Natural killer cell (primary cell): ENCODE measurements at regions not wholly inside any gene's neighbourhood (a gene's known extent, or its start where the extent isn't known, plus 50 kb on each side); places are given as distances from the start of the nearest gene placed in this dataset.
"Not testable (repeated sequence)": the region's sequence is repeated elsewhere in the genome, so short reads cannot be mapped to it uniquely, and the experiment has no call there.

Experiments used
- ATAC-seq, 3 donors: fragments of 150-1000 bp in 2 of 3; fragments of 200-7000 bp in 1 of 3; cut with Tn5 transposase; 1 replicate in 1 of 3; 2 replicates in 2 of 3; pipeline ENCODE4 v1.10.0; 2021; ENCODE audit warnings: mild to moderate bottlenecking in 2 of 3, moderate library complexity in 2 of 3
- DNase-seq, 2 donors: peaks; one replicate each; pipeline versions ENCODE4 v3.0.0 to v3.0.0-alpha.2; 2013 to 2021; ENCODE audit warnings: mixed read lengths in 1 of 2
- H3K27ac ChIP-seq: one replicate; pipeline ENCODE4 v1.5.1; 2013; ENCODE audit warnings: mild to moderate bottlenecking, low read length
- H3K27me3 ChIP-seq: one replicate; pipeline ENCODE4 v1.6.1; 2013; ENCODE audit warnings: low read length; ENCODE audit not compliant: control insufficient read depth, insufficient read depth
- H3K36me3 ChIP-seq: one replicate; pipeline ENCODE4 v1.6.1; 2013; ENCODE audit warnings: low read length; ENCODE audit not compliant: control insufficient read depth, insufficient read depth
- H3K4me1 ChIP-seq: one replicate; pipeline ENCODE4 v1.6.1; 2013; ENCODE audit warnings: low read length; ENCODE audit not compliant: control insufficient read depth, insufficient read depth
- H3K4me3 ChIP-seq: one replicate; pipeline ENCODE4 v1.5.1; 2013; ENCODE audit warnings: low read length
- H3K9me3 ChIP-seq: one replicate; pipeline ENCODE4 v1.6.1; 2013; ENCODE audit warnings: low read length; ENCODE audit not compliant: control insufficient read depth, insufficient read depth
- H3K27ac Mint-ChIP-seq, 2 donors: one replicate each; pipeline ENCODE4 v1.8.0; 2022; ENCODE audit warnings: mild to moderate bottlenecking in 2 of 2, mixed read lengths in 2 of 2, moderate library complexity in 1 of 2
- H3K27me3 Mint-ChIP-seq, 2 donors: one replicate each; pipeline ENCODE4 v1.8.0; 2022; ENCODE audit warnings: low read depth in 2 of 2, mixed read lengths in 2 of 2
- H3K36me3 Mint-ChIP-seq: one replicate; pipeline ENCODE4 v1.8.0; 2022; ENCODE audit warnings: mixed read lengths
- H3K4me1 Mint-ChIP-seq, 2 donors: one replicate each; pipeline ENCODE4 v1.8.0; 2022; ENCODE audit warnings: mixed read lengths in 2 of 2
- H3K4me3 Mint-ChIP-seq: one replicate; pipeline ENCODE4 v1.8.0; 2022; ENCODE audit warnings: mild to moderate bottlenecking, moderate library complexity, mixed read lengths
- H3K9me3 Mint-ChIP-seq, 2 donors: one replicate each; pipeline ENCODE4 v1.8.0; 2022; ENCODE audit warnings: mixed read lengths in 2 of 2
- CTCF ChIP-seq: fragments of 200-600 bp; IDR thresholded peaks from one replicate; pipeline ENCODE4 v1.8.0; 2022; ENCODE audit warnings: antibody characterized with exemption
- WGBS: methylation state at CpG from one replicate; pipeline ENCODE4 v1.1.7; 2013; ENCODE audit warnings: missing lambda C conversion rate; ENCODE audit not compliant: insufficient coverage; 5-methylcytosine and 5-hydroxymethylcytosine counted together
- intact Hi-C: fragments of 100-400 bp; cut with micrococcal nuclease; formaldehyde crosslinking; loops from one replicate; pipeline ENCODE4 v1.14.2; 2022

- Mint-ChIP-seq H3K27ac (no peak overlapping the region), H3K4me3 (no peak overlapping the region), H3K36me3 (no peaks in the 10 kb centered on the region), H3K4me1 (no peaks in the 10 kb centered on the region), H3K27me3 (no peaks in the 10 kb centered on the region), H3K9me3 (peaks cover 0 to 4% of the 10 kb centered on the region in 2 donors)
- no peaks in the 10 kb centered on the region for H3K36me3 ChIP-seq
- no peaks in the 10 kb centered on the region for H3K4me1 ChIP-seq
- ATAC-seq (no peak), DNase-seq (no peak)
- no peak overlapping the region for H3K27ac ChIP-seq
- no peaks in the 10 kb centered on the region for H3K27me3 ChIP-seq
- H3K9me3 ChIP-seq, result no peaks in the 10 kb centered on the region
- TF ChIP-seq CTCF, result no peak
- 100% methylated on average over 1 of the region's 1 CpG for WGBS
- intact Hi-C loops, result no loop called here
- H3K4me3 ChIP-seq, result no peak overlapping the region
Measured at GRCh38 chr3:4247391-4247790, 55.8 kb upstream of the SETMAR start.

- TF ChIP-seq CTCF, result no peak
- Mint-ChIP-seq H3K9me3 (no peaks in the 10 kb centered on the region), H3K4me3 (no peak overlapping the region), H3K4me1 (no peaks in the 10 kb centered on the region), H3K27me3 (no peaks in the 10 kb centered on the region), H3K36me3 (no peaks in the 10 kb centered on the region), H3K27ac (no peak overlapping the region)
- WGBS, result 72% methylated on average over 4 of the region's 4 CpGs
- no peaks in the 10 kb centered on the region for H3K27me3 ChIP-seq
- no peak for DNase-seq
- H3K4me1 ChIP-seq, result no peaks in the 10 kb centered on the region
- no peaks in the 10 kb centered on the region for H3K36me3 ChIP-seq
- no peaks in the 10 kb centered on the region for H3K9me3 ChIP-seq
- no peak overlapping the region for H3K27ac ChIP-seq
- no peak for ATAC-seq
- intact Hi-C loops, result no loop called here
- H3K4me3 ChIP-seq, result no peak overlapping the region
Measured at GRCh38 chr3:4250064-4250463, 53.1 kb upstream of the SETMAR start.

- Histone ChIP-seq H3K36me3 (no peaks in the 10 kb centered on the region), H3K27me3 (no peaks in the 10 kb centered on the region), H3K27ac (no peak overlapping the region), H3K4me3 (no peak overlapping the region), H3K4me1 (no peaks in the 10 kb centered on the region), H3K9me3 (no peaks in the 10 kb centered on the region)
- no peak for ATAC-seq
- Mint-ChIP-seq H3K27me3 (no peaks in the 10 kb centered on the region), H3K4me3 (no peak overlapping the region), H3K9me3 (no peaks in the 10 kb centered on the region), H3K27ac (no peak overlapping the region), H3K36me3 (no peaks in the 10 kb centered on the region), H3K4me1 (no peaks in the 10 kb centered on the region)
- intact Hi-C loops, result no loop called here
- no peak for DNase-seq
- no peak for TF ChIP-seq CTCF
Measured at GRCh38 chr3:4251412-4251811, 51.8 kb upstream of the SETMAR start.

- H3K4me3 Mint-ChIP-seq, H3K27ac ChIP-seq, ATAC-seq, intact Hi-C loops, H3K9me3 ChIP-seq, H3K4me1 ChIP-seq, H3K27me3 Mint-ChIP-seq, H3K36me3 Mint-ChIP-seq, H3K9me3 Mint-ChIP-seq, DNase-seq, H3K4me3 ChIP-seq, H3K4me1 Mint-ChIP-seq, H3K27me3 ChIP-seq, H3K27ac Mint-ChIP-seq, H3K36me3 ChIP-seq: not testable (repeated sequence)
- WGBS, result 96% methylated on average over 17 of the region's 26 CpGs
Measured at GRCh38 chr3:4253072-4253832, 49.9 kb upstream of the SETMAR start.
